Fibroblast of lung (primary cell): ENCODE measurements at regions not wholly inside any gene's neighbourhood (a gene's known extent, or its start where the extent isn't known, plus 50 kb on each side); places are given as distances from the start of the nearest gene placed in this dataset.

Experiments used
- CTCF ChIP-seq, 2 donors: IDR thresholded peaks in 1 of 2; conservative IDR thresholded peaks in 1 of 2; 1 replicate in 1 of 2; 2 replicates in 1 of 2; pipeline ENCODE4 v1.5.1; 2011 to 2012; ENCODE audit warnings: low read length in 2 of 2, control low read depth in 1 of 2, inconsistent platforms in 1 of 2, low read depth in 1 of 2, mild to moderate bottlenecking in 1 of 2
- EZH2 ChIP-seq: IDR thresholded peaks from 2 replicates; pipeline ENCODE4 v1.5.1; 2012; ENCODE audit warnings: low read length, control low read depth, mild to moderate bottlenecking; ENCODE audit errors: missing control alignments

GRCh38 chr4:64698171-64698570, 288.9 kb upstream of the TECRL start:
- no peak for TF ChIP-seq CTCF (conservative IDR thresholded peaks at IDR 0.05 in 1 of 2, IDR thresholded peaks at IDR 0.05 in 1 of 2; ENCODE audit: low read depth in 1 of 2, low read length in 2 of 2)
- no peak for TF ChIP-seq EZH2
